ENCODE measurements at regions not wholly inside any gene's neighbourhood (a gene's known extent, or its start where the extent isn't known, plus 50 kb on each side); places are given as distances from the start of the nearest gene placed in this dataset.

DNA sequence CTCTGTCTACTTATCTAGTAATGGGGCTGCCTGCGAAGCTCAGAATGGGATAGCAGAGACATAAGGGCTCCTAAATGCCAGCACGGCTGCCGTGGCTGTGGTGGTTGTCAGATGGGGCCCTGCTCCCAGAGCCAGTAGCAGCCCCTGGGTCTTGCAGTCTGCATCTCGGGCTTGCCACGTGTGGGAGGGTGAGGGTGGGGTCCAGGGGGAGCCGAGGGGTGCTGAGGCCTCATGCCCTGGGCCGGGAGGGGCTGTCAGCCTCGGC, 88.8 kb upstream of the GSE1 start:
- TF ChIP-seq, protein P1, sequence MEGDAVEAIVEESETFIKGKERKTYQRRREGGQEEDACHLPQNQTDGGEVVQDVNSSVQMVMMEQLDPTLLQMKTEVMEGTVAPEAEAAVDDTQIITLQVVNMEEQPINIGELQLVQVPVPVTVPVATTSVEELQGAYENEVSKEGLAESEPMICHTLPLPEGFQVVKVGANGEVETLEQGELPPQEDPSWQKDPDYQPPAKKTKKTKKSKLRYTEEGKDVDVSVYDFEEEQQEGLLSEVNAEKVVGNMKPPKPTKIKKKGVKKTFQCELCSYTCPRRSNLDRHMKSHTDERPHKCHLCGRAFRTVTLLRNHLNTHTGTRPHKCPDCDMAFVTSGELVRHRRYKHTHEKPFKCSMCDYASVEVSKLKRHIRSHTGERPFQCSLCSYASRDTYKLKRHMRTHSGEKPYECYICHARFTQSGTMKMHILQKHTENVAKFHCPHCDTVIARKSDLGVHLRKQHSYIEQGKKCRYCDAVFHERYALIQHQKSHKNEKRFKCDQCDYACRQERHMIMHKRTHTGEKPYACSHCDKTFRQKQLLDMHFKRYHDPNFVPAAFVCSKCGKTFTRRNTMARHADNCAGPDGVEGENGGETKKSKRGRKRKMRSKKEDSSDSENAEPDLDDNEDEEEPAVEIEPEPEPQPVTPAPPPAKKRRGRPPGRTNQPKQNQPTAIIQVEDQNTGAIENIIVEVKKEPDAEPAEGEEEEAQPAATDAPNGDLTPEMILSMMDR (IDR thresholded peaks at IDR 0.05): no peak
- TF ChIP-seq POLR2A (IDR thresholded peaks at IDR 0.05): no peak

Measured in lower leg skin (tissue), 3 donors.